GM21360 (cell line): ENCODE measurements at regions not wholly inside any gene's neighbourhood (a gene's known extent, or its start where the extent isn't known, plus 50 kb on each side); places are given as distances from the start of the nearest gene placed in this dataset.

Experiments
- ATAC-seq: cut with Tn5 transposase; IDR thresholded peaks from one replicate; pipeline ENCODE4 v1.9.1; 2021; ENCODE audit warnings: mild to moderate bottlenecking, moderate library complexity; ENCODE audit not compliant: unreplicated experiment

- ATAC-seq, result no peak
Measured at GRCh38 chr1:37127254-37127748, 93.0 kb upstream of the GRIK3 start.

- ATAC-seq, result no peak
Measured at GRCh38 chr1:37128091-37128490, 93.8 kb upstream of the GRIK3 start.

DNA sequence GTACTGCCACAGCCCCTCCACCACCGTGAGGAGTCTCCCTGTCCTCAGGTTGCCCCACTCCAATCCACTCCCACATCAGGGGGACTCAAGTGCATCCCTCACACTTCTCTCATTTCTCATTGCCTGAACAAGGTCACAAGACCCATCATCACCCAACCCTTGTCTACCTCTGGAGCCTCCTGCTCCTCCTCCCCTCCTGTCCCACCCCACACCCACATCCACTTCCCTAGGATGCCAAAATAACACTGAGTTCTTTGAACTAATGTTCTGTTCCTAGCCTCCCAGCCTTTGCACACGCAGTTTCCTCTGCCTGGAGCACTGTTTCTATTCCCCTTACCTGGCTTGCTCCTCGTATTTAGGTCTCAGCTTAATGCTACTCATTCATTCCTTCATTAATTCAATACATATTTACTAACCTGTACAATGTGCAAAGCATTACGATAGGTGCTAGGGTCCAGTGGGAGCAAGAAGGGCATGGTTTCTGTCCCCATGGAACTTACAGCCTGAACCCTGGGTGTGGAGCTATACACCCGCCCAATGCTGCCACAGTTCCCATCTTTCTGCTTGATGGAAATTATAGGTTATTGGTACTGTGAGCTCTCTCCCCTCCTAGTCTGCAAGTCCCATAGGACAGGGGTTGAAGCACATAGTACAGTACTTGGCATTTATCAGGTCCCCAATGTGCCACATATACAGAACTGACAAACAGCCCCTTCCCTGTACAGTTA, 96.1 kb upstream of the GRIK3 start:
- no peak for ATAC-seq

DNA sequence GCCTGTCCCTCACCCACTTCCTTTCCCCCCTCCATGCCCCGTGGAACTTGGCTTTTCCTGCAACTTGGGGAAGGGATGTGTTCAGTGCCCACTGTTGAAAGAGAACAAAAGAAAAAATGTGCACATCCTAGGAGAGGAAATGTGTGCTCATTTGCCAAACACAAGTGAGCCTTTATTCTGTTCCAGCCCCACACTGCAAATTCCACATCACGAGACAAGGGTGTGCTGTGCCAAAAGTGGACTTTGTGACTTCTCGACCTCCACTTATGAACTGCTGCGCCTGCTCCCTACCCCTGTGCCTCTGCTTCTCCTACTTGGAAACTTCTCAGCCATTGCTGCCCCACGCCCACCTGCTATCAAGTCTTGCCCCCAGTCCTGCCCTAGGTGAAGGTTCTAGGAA, 97.0 kb upstream of the GRIK3 start:
- ATAC-seq, result no peak

DNA sequence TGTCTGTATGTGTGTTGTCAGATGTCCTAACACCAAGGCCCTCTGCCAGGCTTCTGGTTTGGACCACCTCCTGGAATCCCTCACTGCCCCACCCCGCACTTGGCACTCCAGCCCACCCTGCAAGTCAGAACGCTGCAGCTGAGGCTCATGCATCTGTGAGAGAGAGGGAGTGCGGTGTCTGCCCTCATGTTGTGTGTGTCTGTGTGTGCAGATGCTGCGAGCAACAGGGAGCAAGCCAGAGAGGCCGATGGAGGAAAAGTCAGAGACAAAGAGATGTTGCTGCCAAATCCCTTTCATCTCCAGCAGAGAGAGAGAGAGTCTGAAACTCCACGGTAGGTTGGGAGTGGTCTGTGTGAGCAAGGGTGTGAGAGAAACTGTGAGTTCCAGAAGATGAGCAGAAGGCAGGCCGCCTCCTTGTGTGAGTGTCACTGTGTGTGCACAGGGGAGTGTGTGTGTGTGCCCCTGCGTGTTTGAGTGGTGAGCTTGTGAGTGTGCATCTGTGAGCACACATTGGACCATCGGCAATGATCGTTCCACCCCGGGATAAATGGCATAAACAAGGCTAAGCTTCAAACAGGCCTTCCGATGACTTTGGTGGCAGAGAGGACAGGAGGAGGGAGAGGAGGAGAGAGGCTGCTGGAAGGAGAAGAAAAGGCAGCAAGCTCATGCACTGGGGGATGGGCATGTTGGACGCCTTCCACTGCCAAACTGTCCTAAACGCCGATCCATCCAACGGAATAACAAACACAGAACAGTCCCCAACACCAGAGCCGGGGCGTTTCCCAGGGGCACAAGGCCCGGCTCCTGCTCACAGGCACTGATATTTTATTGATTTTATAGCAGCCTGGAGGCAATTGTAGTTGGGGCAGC, 99.2 kb upstream of the GRIK3 start:
- ATAC-seq, result no peak

DNA sequence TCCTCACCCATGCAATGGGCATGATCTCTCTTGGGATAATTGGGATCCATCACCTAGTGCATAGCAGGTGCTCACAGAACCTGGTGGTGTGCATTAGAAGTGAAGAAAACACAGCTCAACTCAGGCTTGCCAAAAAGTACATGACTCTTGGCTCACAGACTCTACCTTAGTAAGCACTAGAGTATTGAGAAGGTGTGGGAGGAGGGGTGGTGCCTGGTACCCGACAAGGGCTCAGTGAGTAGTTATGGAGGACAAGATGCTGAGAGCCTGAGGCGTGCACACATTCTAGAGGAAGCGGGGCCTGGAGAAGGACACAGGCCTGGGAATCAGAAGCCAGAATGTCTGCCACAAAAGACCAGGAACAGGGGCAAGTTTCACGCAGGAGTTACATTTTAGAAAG, 100.3 kb upstream of the GRIK3 start:
- ATAC-seq, result no peak

- ATAC-seq, result no peak
Measured at GRCh38 chr1:37135032-37135431, 100.7 kb upstream of the GRIK3 start.

GRCh38 chr1:37137014-37137413, 102.7 kb upstream of the GRIK3 start:
- no peak for ATAC-seq

DNA sequence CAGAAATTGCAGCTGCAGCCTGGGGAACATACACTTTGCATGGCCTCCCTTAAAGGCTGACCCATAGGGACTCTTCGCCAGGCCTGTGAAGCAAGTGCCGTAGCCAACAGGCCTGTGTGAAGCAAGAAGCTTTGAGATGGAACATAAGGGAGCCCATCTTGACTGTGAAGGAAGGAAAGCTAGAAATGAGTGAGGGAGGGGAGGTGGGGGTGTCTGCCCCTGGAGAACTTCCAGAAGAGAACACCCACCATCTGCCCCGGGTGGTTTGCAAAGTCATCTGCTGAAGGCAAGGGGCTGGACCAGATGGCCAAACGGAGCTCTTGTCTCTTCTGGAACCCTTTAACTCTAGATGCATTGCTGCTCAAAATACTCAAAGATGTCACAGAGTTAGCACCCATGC, 103.3 kb upstream of the GRIK3 start:
- no peak for ATAC-seq

GRCh38 chr1:37143800-37144199, 109.5 kb upstream of the GRIK3 start:
- ATAC-seq, result no peak

DNA sequence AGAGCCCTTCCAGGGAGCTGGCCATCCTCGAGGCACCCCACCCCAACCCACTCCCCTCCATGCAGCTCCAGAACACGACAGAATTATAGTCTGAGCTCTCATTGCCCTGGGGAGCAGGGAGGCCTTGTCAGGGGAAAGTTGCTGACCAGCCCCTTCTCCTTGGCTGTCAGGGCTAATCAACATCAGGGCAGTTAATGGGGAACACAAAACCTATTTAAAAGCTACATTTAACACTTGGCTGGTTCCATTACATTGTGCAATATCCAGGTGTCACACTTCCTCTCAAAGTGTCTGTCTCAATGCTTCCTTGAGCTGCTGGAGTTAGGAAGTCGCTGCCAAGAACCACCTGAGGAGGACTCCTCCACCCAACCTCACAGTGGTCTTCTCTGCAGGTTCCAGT, 111.8 kb upstream of the GRIK3 start:
- ATAC-seq, result no peak

GRCh38 chr1:37147392-37147831, 113.1 kb upstream of the GRIK3 start:
- ATAC-seq, result no peak

DNA sequence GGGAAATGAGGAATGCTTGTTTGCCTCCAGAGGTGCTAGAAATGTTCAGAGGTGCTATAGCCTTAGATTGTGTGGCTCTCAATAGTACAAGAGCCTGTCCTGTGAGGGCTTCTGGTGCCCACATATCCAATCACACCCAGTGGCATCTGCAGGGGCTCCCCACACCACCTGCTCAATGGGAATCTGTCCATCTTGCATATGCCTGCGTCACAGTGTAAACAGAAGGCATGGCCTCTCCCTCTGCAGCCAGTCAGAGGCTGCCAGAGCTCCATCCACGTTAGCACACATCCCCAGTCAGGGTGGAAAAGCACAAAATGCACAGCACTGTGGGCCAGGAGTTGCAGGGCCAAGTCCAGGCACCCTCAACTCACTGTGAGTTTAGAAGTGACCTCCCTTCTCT, 113.6 kb upstream of the GRIK3 start:
- no peak for ATAC-seq

- no peak for ATAC-seq
Measured at GRCh38 chr1:37148663-37149062, 114.3 kb upstream of the GRIK3 start.

DNA sequence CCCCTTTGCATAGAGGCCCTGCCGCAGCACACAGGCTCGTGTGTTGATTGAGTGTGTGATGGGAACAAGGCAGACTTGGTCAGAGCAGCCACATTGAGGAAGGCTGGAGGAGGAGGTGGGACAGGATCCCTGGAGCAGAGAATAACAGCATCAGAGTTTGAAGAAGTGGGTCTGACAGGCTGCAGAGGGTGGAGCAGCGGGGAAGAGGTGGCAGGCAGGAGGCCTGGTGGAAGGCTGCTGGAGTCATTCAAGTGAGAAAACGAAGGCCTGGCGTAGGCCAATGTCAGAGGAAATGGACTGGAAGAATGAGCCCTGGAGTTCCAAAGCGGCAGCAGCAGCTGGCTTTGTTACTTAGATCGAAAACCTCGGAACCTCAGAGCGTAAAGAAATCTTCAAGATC, 115.0 kb upstream of the GRIK3 start:
- no peak for ATAC-seq

DNA sequence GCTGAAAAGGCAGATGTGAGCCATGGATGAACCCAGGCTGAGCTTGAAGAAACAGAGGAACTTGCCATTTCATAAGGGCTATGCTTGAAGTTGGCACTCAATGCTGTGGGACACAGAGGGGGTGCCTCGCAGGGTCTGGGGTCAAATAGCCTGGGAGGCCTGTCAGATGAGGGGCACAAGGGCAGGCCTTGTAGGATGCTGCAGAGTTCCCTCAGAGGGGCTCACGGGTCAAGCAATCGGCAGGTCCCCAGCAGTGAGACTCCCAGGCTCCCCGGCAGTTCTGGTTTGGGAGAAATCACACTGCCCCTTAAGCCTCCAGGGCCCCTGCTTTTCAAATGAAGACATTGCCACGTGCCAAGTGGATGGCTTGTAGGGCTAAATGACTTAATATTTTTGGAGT, 116.7 kb upstream of the GRIK3 start:
- ATAC-seq, result no peak

DNA sequence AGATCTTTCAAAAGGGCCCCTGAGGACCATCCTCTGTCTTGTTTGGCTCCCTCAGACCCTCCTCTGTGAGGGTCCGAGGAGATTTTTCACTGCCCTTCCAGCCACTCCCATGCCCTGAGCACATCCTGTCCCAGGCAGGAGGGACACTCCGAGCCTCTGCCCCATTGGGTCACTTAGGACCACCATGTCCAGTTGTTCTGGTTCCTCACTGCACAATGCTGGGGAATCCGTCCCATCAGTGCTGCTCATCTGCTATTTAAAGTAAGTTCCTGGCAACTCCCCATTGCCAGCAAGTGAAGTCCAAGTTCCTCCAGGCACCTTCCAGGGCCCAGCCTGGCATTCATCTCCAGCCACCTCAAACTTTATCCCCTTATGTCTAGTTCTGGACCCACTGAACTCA, 117.5 kb upstream of the GRIK3 start:
- no peak for ATAC-seq

DNA sequence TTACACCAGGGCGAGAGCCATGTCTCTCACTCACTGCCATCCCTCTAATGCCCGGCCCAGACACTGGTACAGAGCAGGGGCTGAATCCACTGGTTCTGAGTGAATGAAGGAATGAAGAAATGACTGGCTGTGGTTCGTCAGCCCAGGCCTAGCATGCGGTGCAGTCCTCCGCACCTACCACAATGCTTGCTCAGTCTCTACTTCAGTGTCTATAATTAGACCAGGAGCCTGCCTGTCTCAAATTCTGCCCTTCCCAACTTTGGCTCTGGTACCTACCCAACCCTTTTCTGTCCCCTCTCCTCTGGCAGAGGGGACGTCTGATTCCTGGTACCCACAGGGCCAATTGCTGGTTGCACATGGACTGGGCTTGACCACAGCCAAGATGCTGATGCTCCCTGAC, 118.2 kb upstream of the GRIK3 start:
- ATAC-seq, result no peak

DNA sequence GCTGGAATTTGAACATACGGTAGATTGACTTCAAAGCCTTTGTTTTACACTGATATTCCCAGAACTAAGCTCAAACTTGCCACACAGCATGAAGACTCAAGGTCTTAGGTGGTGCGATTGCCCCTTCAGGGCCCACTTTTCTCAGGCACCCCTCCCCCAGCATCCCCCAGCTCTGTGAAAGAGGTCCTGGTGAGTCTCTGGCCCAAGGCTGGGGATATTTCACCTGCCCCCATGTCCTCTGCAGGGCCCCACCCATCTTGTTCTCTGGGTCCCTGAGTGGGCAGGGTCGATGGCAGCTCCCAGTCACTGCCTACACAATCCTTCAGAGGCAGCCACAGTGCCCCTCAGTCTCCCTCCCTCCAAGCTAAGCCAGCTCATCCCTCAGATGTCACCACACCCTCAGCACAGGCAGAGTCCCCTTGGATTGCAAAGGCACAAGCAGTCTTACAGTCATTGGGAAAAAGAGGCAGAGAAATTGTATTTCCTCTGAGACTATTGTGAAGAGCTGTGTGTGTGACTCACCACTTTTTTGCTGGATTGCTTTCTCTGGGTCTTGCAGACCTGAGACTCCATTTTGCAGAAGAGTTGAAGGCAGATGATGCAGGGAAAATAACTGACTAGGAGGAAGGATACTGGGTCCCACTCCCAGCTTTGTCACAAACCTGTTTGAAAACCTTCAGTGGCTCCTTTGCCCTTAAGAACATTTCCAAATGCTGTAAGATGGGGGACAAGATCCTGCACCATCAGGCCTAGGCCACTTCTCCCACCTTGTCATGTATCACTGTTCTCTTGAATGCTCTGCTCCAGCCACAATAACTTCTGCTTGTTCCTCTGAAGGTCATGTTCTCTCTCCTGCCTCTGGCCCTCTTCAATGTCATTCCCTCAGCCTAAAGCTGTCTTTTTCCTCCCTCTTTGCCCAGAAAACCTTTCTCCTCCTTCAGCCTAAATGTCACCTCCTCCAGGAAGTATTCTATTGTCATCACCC, 119.1 kb upstream of the GRIK3 start:
- no peak for ATAC-seq

- ATAC-seq, result no peak
Measured at GRCh38 chr1:37156646-37157045, 122.3 kb upstream of the GRIK3 start.

GRCh38 chr1:37157634-37158033, 123.3 kb upstream of the GRIK3 start:
- no peak for ATAC-seq
